ENCODE measurements at regions not wholly inside any gene's neighbourhood (a gene's known extent, or its start where the extent isn't known, plus 50 kb on each side); places are given as distances from the start of the nearest gene placed in this dataset.

DNA sequence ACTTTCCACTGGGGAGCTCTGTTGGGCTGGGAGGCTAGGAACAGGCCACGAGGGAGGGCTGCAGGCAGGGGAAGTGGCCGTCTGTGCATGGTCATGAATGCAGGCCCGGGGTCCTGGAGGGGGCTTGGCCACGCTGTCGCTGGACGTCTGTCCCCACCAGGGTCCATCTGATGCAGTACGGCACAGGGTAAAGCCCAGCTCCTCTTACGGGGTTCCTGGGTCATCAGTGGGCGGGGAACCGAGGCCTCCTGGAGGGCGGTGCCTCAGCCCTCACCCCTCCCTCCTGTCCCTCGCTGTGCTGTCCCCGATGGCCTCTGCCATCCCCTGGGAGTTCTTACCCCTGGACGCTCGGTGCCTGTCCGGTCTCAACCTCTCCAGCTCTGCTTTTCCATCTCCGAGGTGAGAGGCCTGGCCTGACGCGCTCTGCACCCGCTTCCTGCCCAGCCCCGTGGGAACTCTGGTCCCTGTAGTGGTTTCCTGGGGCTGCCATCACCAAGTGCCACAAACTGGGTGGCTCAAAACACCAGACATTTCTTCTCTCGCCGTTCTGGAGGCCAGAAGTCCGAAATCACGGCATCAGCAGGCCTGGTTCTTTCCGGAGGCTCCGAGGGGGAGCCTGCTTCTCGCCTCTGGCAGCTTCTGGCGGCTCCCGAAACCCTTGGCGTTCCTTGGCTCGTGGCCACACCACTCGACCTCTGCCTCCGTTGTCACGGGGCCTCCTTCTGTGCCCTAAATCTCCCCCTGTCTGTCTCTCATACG is 182.8 kb downstream of the SEC14L1 start:
- peak overlapping the region; percentile 91 for H3K27ac ChIP-seq (replicated peaks)
- H3K4me1 ChIP-seq: peaks cover 71% of the 10 kb centered on the region
- no peaks in the 10 kb centered on the region for H3K36me3 ChIP-seq
- DNase-seq: no peak
- TF ChIP-seq, protein P1, sequence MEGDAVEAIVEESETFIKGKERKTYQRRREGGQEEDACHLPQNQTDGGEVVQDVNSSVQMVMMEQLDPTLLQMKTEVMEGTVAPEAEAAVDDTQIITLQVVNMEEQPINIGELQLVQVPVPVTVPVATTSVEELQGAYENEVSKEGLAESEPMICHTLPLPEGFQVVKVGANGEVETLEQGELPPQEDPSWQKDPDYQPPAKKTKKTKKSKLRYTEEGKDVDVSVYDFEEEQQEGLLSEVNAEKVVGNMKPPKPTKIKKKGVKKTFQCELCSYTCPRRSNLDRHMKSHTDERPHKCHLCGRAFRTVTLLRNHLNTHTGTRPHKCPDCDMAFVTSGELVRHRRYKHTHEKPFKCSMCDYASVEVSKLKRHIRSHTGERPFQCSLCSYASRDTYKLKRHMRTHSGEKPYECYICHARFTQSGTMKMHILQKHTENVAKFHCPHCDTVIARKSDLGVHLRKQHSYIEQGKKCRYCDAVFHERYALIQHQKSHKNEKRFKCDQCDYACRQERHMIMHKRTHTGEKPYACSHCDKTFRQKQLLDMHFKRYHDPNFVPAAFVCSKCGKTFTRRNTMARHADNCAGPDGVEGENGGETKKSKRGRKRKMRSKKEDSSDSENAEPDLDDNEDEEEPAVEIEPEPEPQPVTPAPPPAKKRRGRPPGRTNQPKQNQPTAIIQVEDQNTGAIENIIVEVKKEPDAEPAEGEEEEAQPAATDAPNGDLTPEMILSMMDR (IDR thresholded peaks at IDR 0.05; ENCODE audit: borderline replicate concordance): no peak
- H3K9me3 ChIP-seq (replicated peaks): no peaks in the 10 kb centered on the region
- intact Hi-C loops (cut with micrococcal nuclease): no loop called here
- peak overlapping the region; percentile 66 for H3K4me3 ChIP-seq
- no peaks in the 10 kb centered on the region for H3K27me3 ChIP-seq (ENCODE audit: low read depth)

DNA sequence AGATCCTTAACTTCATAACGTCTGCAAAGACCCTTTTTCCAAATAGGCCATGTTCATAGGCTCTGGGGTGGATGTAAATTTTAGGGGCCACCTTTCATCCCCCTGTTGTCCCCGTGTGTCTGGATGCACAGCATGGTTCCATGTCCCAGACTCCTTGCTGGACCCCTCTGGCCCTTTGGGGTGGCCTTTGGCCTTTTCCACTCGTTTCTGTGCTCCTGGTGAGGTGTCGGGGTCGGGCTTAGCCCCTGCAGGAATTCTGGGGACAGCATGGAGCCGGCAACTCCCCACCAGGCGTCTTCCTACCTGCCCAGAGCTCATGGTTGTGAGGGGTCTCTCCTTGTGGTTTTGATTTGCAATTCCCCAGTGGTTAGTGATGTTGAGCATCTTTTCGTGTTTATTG is 183.5 kb downstream of the SEC14L1 start:
- Histone ChIP-seq H3K4me1 (peaks cover 64% of the 10 kb centered on the region), H3K27ac (replicated peaks) (peak overlapping the region; percentile 91), H3K9me3 (replicated peaks) (no peaks in the 10 kb centered on the region), H3K36me3 (no peaks in the 10 kb centered on the region), H3K4me3 (peak overlapping the region; percentile 66), H3K27me3 (ENCODE audit: low read depth) (no peaks in the 10 kb centered on the region)
- DNase-seq: no peak
- TF ChIP-seq, protein P1 (IDR thresholded peaks at IDR 0.05; ENCODE audit: borderline replicate concordance): no peak
- intact Hi-C loops (cut with micrococcal nuclease): no loop called here

DNA sequence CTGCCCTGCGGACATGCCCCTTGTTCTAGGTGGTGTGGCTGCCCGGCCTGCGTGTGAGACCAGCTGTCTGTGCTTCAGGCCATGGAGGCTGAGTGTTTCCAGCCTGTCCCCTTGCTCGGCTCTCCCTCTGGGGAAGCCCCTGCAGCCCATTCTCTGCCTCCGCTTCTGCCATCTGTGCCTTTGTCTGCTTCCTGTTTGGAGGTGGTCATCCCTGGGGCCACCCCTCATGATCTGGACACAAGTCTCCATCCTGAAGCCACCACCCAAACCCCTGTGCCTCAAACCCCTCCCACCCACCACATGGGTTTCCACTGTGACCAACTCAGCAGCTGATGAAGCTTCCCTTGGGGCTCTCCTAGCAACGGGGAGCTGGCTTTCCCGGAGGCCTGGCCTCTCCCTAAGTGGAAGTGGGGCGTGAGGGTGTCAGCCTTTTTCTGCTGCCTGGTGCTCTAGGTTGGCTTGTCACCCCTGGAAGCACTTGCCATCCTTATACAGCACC is 184.9 kb downstream of the SEC14L1 start:
- Histone ChIP-seq H3K4me3 (no peak overlapping the region), H3K9me3 (replicated peaks) (no peaks in the 10 kb centered on the region), H3K36me3 (no peaks in the 10 kb centered on the region), H3K27me3 (ENCODE audit: low read depth) (no peaks in the 10 kb centered on the region), H3K4me1 (peaks cover 51% of the 10 kb centered on the region), H3K27ac (replicated peaks) (peak overlapping the region; percentile 91)
- intact Hi-C loops (cut with micrococcal nuclease): no loop called here
- DNase-seq: no peak
- TF ChIP-seq, protein P1 (IDR thresholded peaks at IDR 0.05; ENCODE audit: borderline replicate concordance): no peak

DNA sequence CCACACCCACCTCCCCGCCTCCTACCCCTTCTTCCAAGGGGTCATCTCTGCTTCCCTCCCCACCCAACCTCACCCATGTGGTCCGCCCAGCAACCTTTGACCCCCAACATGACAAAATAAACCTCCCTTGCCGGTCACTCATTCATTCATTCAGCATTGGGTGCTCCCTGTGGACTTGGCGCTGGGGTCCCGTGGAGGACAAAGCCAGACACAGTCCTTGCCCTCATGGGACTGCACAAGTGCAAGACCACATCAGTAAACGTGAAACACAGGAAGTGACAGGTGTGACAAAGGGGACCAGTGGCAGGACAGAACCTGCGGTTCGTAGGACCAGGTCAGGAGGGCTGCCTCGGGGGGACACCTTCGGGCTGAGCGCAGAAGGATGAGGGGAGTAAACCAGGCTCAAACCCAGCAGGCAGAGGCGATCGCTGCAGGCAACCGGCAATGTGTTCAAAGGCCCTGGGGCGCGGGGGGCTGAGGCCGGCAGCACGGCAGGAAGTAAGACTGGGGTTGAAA is 185.4 kb downstream of the SEC14L1 start:
- Histone ChIP-seq H3K27me3 (ENCODE audit: low read depth) (no peaks in the 10 kb centered on the region), H3K4me3 (no peak overlapping the region), H3K27ac (replicated peaks) (peak overlapping the region; percentile 91), H3K4me1 (peaks cover 51% of the 10 kb centered on the region), H3K36me3 (no peaks in the 10 kb centered on the region), H3K9me3 (replicated peaks) (no peaks in the 10 kb centered on the region)
- intact Hi-C loops (cut with micrococcal nuclease): no loop called here
- DNase-seq: no peak
- TF ChIP-seq, protein P1 (IDR thresholded peaks at IDR 0.05; ENCODE audit: borderline replicate concordance): no peak

DNA sequence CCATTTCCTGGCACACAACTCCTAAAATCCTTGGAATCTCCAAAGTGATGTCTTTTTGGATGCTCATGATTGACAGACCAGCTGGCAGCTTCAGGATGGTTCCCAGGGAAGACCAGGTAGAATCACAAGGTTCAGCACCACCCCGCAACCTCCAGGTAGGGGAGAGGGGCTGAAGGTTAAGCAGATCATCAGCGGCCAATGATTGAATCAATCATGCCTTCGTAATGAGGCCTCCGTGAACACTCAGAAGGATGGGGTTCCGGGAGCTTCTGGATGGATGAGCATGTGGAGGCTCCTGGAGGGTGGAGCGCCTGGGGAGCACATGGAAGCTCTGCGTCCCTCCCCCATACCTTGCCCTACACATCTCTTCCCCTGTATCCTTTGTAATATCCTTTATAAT is 185.9 kb downstream of the SEC14L1 start:
- H3K36me3 ChIP-seq: no peaks in the 10 kb centered on the region
- H3K27ac ChIP-seq (replicated peaks): peak overlapping the region; percentile 91
- H3K27me3 ChIP-seq (ENCODE audit: low read depth): no peaks in the 10 kb centered on the region
- intact Hi-C loops (cut with micrococcal nuclease): no loop called here
- no peak for DNase-seq
- no peaks in the 10 kb centered on the region for H3K9me3 ChIP-seq (replicated peaks)
- peaks cover 53% of the 10 kb centered on the region for H3K4me1 ChIP-seq
- TF ChIP-seq, protein P1 (IDR thresholded peaks at IDR 0.05; ENCODE audit: borderline replicate concordance): no peak
- H3K4me3 ChIP-seq: no peak overlapping the region

Data from left ventricle myocardium inferior (tissue), 1 donor.